HG02678 (cell line): ENCODE measurements at regions not wholly inside any gene's neighbourhood (a gene's known extent, or its start where the extent isn't known, plus 50 kb on each side); places are given as distances from the start of the nearest gene placed in this dataset.

Experiments
- ATAC-seq: cut with Tn5 transposase; IDR thresholded peaks from one replicate; pipeline ENCODE4 v1.9.1; 2021; ENCODE audit warnings: mild to moderate bottlenecking, moderate library complexity; ENCODE audit not compliant: unreplicated experiment

DNA sequence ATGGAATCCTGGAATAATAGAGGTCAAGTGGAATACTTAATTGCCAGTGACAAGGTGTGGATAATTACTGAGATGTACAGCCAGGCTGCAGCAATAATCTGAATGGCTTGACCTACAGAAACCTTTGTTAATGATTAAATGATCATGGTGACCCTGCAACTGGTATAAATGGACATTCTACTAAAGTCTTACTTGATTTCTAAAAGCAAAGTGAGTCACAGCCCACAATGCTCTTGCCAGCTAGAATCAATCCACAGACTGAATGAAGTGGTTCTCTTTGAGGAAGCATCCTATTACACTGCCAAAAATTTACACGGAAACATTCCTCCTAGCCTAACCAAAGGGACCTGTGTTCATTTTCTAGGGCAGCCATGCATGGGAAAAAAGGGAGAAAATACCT is 518.5 kb downstream of the SOX5 start:
- no peak for ATAC-seq

DNA sequence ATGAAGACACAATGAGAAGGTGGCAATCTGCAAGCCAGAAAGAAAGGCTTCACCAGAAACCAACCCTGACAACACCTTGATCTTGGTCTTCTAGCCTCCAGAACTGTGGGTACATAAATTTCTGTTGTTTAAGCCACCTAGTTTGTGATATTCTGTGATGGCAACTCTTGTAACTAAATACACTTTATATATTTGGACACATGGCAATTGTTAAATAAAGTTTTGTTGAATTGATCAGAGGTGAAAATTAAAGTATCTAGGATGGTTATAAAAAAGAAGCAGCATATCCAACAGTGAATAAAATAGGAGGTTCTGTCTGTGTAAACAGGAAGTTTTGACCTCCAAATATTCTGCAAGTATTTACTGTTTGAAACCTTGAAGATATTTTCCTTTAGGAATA is 516.3 kb downstream of the SOX5 start:
- ATAC-seq: no peak

DNA sequence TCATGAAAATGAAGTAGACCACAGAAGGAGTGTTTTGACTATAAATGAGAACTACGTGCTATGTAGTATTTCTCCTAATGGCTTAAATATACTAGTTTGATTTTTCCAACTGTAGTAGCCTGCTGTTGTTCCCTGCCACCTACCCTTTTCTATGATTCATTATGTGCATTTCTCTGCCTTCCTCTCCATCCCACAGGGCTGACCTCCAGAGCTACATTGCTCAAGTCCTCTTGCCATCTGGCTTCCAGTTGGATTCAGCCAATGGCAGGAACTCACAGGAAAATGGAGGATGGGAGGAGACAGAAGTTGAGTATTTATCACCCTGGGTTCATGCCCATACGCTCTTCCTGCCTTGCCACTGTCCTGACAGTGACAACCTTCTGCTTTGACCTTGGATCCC is 515.3 kb downstream of the SOX5 start:
- ATAC-seq: no peak

DNA sequence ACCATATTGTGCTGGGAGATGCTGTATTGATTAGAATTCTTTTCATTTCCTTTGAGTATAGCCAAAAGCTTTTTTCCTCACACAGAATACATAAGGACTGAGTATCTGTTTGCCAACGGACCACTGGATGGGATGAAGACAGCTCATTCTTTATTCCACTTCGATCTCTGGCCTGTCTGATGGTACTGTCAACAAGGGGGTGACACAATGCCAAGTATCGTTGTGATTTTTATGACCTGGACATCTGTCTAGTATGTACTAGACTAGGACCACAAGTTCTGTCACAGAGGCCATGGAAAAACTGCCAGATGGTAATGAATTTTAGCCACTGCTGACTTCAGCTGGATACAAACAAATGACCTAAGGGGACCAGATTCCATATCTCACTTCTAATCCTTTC is 502.7 kb downstream of the SOX5 start:
- no peak for ATAC-seq

- no peak for ATAC-seq
Observed at GRCh38 chr12:23450810-23451209, 498.7 kb downstream of the SOX5 start.

DNA sequence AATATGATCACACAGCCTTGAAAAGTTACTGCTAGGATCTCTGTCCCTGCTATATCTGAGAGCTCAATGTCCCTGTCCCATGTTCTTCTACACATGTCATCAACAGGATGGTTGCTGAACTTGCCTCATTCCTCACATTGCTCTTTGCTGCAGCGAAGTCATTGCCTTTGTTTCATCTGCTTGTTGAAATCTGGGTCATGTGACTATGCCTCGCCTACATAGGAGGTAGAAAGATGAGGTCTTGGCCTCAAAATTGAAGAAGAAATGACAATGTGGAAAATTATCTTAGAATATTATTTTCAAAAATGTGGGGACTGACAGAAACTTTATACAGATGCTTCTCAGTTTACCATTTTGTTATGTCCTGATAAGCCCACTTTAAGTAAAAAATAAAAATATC is 494.2 kb downstream of the SOX5 start:
- ATAC-seq: no peak

DNA sequence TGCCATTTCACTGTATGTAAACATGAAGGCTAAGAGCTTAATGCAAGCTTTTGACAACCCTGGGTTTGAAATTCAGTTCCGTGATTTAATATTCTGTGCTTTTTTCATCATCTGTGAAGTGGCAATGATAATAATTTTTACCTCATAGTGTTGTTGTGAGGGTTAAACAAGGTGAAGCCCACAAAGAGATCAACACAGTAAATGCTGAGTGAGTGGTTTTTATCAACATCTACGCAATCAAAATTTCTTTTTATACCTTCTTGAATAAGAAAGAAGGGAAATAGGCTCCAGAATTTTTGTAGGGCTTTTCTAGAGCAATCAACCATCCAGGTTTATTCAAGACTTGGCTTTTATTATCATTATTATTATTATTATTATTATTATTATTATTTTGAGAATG is 490.8 kb downstream of the SOX5 start:
- no peak for ATAC-seq

DNA sequence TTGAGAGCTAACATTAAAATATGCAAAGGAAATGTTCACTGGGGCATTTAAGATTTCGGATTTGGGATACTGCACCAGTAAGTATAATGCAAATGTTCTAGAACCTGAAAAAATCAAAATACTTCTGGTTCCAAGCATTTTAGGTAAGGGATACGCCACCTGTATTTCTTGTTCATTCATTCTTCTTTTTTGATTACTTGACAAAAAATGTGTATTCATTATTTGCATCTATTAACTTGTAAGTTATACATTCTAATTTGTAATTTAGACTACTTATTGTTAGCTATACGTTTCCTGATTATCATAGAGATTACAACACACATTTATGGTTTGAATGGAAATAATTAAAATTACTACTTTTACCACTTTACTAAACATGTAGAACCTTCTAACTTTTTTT is 486.9 kb downstream of the SOX5 start:
- ATAC-seq: no peak

GRCh38 chr12:23463172-23463571 is 486.3 kb downstream of the SOX5 start:
- no peak for ATAC-seq

- ATAC-seq: no peak
Observed at GRCh38 chr12:23464241-23464812, 485.1 kb downstream of the SOX5 start.

GRCh38 chr12:23472329-23472971 is 477.0 kb downstream of the SOX5 start:
- ATAC-seq: no peak

GRCh38 chr12:23473071-23473470 is 476.4 kb downstream of the SOX5 start:
- ATAC-seq: no peak

DNA sequence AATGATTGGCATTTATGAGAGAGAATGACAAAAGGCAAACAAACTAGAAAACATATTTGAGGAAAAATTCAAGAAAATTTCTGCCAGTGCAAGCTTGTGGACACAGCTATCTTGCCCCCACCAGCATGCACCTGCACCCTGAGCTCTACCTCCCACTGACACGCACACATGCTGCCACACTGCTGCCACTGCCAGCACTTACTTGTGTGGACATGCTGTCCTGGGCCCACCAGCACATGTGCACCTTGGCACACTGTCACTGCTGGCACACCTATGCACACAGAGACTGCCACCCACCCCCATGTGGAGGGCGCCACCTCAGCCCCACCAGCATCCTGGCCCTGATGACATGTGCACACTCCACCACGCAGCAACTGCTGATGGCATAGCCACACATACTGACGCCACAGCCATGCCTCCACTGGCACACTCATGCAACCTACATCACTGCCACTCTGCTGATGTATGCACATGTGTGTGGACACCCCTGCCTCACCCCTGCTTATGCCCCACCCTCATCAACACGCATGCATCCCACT is 475.0 kb downstream of the SOX5 start:
- no peak for ATAC-seq
